Right renal cortex interstitium (tissue), 3 donors: ENCODE measurements at regions not wholly inside any gene's neighbourhood (a gene's known extent, or its start where the extent isn't known, plus 50 kb on each side); places are given as distances from the start of the nearest gene placed in this dataset.

ENCODE experiments used
- DNase-seq, 3 donors: peaks; one replicate each; pipeline ENCODE4 v3.0.0-alpha.2; 2013; ENCODE audit warnings: low read depth in 3 of 3, low spot score in 2 of 3

DNA sequence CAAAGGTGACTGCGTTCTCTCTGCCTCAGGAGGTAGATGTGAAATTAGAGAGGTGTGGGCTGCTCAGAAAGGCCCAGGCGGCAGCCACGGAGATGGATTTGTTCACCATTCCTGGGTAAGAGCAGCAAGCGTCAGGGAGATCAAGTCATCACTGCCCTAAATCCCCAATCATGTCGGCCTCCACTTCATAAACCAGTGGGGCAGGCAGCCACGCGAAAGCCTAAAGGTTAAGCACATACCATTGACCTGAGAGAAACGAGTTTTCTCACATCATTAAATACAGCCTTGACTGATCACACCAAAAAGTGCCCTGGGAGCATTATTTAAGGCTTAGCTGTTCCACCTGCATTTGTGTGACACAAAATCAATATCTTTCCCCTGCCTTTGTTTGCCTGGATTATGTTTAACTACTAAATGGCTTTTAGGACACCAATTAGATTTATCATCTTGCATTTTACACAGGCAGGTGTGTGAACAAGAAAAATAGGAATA is 50.7 kb upstream of the FOXB1 start:
- DNase-seq = no peak

GRCh38 chr15:59952960-59953359 is 51.2 kb upstream of the FOXB1 start:
- DNase-seq = no peak

DNA sequence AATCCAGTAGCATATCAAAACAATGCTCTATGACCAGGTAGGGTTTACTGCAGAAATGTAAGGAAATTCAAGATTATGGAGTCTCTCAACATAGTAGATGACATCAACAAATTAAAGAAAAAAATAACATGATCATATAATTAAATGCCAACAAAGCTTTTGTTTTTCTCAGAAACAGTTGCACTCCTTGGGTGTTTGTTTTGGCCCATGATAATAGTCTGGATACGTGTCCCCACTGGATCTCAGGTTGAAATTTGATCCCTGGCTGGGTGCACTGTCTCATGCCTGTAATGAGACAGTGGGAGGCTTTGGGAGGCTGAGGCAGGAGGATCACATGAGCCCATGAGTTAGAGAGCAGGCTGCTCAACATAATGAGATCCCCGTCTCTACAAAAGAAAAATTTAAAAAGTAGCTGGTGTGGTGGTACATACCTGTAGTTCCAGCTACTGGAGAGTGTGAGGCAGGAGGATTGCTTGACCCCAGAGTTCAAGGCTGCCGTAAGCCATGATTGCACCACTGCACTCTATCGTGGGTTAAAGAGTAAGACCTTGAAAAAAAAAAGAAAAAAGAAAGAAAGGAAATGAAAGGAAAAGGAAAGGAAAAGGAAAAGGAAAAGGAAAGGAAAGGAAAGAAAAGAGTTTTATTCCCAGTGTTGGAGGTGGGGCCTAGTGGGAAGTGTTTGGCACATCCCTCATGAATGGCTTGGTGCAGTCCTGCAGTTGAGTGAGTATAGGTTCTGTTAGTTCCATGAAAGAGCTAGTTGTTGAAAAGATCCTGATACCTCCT is 53.3 kb upstream of the FOXB1 start:
- no peak for DNase-seq

DNA sequence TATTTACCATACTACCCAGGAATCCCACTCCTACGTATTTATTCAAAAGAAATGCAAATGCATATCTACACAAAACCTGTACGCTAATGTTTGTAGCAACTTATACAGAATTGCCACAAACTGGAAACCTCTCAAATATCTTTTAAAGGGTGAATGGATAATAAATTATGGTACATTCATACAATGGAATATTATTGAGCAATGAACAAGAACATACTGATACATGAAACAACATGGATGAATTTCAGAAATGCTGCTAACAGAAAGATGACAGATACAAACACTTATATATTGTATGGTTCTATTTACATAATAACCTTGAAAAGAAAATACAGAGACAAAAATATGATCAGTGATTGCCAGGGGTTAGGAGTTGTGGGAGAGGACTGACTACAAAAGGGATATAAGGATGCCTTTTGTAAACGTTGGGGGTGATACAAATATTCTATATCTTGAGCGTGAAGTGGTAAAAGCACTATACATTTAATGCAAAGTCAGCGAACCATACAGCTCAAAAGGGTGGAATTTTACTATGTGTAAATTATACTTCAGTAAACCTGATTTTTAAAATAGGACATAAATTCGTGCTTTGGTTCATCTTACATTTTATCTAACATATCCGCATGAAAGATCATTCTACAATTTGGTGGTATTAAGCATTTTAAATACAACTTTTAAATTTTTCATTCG is 55.0 kb upstream of the FOXB1 start:
- DNase-seq = no peak

GRCh38 chr15:59946084-59946483 is 58.0 kb upstream of the FOXB1 start:
- DNase-seq = no peak

DNA sequence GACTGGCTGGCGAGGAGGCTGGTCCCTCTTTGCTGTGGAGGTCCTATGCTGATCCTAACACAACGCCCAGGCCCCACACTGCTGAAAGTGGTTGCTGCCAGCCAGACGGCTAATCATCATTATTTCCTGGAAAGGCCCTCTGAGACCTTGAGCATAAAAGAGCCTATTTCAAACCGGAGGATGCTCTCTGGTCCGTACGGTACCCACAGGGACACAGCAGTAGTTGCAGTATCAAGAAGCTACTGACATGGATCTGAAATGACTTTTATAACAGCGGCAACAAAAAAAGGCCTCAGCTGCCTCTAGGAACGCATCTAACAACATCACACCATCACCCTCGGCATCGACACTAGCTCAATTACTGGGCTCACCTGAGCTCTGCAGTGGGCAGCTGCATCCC is 59.1 kb upstream of the FOXB1 start:
- no peak for DNase-seq

DNA sequence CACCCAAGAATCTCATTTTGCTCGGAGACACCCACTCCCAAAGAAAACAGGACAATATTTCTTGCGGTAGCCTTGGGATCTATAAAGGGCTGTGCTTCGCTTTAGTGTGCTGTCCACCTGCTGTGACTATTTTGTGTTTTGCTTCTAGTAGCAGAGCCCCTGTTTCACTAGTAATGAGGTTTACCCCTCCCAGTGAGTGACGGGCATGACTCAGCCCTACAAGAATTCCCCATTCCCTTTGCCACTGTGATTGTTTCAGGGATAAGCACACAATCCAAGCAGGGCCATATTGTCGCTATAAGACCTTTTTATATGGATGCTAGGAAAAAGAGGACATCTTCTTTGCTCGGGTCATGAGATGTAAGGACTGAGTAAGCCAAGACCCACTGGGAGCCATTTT is 62.5 kb upstream of the FOXB1 start:
- no peak for DNase-seq

- DNase-seq = no peak
Measured at GRCh38 chr15:59940928-59941327, 63.2 kb upstream of the FOXB1 start.

DNA sequence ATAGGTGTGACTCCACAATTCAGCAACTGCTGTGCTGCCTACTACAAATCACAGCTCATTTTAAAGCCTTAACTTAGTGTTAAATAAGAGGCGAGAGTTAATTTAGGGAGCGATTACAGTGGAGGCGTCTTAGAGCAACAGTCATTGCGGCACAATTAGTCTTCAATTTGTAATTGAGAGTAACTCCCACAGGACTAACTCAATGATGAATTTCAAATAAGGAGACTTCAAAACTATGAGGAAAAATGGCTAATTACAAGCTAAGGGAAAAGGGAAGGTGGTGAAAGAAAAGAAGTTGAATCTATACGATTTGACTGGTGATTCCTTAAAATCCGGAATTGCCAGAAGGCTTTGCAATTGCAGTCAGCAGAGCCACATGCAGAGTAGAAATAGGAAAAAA is 63.7 kb upstream of the FOXB1 start:
- no peak for DNase-seq

- no peak for DNase-seq
Measured at GRCh38 chr15:59936741-59937140, 67.4 kb upstream of the FOXB1 start.

DNA sequence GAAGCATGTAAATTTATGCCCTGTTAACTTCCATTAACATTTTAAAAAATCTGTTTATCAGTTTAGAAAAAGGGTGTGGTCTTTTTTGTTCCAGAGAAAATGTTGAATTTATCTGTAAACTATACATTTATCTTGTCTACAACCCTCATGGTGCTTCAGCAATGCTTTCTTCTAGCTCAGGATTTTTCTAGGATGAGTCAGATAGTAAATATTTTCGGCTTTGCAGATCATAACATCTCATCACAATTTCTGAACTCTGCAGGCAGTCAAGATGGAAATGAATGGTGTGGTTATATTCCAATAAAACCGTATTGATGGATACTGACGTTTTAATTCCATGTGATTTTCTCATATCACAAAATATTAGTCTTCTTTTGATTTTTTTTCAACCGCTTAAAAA is 70.5 kb upstream of the FOXB1 start:
- no peak for DNase-seq

- no peak for DNase-seq
Measured at GRCh38 chr15:59931646-59932261, 72.4 kb upstream of the FOXB1 start.

DNA sequence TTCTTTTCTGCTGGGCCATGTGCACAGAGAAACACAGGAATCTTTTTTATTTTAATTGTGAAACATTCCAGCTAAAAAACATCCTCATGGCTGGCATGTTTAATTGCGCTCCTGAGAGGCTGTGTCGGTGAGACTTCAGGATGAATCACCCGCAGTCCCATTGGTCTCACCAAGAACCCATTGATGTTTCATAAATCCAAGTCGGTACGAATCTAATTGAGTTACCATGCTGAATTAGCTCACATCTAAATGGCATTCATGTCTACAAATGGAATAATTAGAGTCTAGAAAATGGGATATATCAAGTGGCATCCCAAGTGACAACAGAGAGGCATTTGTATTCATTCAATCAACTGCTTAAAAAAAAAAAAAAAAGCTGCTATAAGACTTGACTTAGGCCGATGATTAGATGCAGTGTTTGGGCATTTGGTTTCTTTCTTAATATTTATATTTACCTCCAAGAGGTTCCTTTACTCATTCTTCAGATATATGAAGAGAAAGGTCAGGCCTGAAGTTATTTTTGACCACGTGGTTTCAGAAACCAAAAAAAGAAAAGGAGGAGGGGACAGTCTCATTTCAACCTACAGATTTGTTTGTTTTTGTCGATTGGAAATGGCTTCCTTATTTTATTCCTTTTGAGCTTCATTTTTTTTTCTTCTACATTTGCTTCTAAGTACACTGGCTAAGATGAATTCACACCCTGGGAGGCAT is 79.1 kb upstream of the FOXB1 start:
- DNase-seq = no peak

DNA sequence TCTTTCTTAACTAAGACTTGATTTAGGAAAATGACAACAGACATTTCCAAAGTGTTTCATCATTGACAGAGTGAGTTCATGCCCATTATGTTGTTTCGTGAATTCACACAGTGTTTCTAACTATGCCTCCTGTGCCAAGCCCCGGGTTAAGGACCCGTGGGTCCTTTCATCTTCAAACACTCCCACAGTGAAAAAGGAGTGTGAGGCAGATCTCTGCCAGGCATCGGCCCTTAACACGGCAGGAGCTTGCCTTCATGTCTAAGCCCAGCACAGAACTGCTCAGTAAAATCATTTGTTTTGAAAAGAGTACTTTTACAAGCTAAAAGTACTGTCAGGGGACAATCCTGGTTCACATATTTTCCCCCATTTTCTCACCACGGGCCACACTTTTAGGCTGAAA is 80.0 kb upstream of the FOXB1 start:
- no peak for DNase-seq

DNA sequence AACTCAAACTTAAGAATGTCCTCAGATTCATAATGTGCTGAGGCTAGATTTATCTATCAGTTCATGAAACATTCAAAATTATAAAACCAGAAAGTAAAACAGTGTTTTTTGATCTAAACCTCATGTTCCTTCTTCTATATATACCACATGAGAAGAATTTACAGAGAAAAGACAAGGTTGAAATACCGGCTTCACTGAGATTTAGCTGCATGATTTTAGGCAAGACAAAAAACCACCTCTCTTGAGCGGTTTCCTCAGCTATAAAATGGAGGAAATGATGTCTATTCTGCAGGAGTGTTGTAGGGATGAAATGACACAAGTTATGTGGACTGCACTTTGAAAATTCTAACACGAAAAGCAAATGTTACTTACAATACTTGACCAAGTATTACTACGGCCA is 80.6 kb upstream of the FOXB1 start:
- DNase-seq = no peak

- no peak for DNase-seq
Measured at GRCh38 chr15:59918994-59919951, 84.8 kb upstream of the FOXB1 start.

- peak; percentile 4 to 45 (median 14) for DNase-seq
Measured at GRCh38 chr15:59917504-59918157, 86.5 kb upstream of the FOXB1 start.

DNA sequence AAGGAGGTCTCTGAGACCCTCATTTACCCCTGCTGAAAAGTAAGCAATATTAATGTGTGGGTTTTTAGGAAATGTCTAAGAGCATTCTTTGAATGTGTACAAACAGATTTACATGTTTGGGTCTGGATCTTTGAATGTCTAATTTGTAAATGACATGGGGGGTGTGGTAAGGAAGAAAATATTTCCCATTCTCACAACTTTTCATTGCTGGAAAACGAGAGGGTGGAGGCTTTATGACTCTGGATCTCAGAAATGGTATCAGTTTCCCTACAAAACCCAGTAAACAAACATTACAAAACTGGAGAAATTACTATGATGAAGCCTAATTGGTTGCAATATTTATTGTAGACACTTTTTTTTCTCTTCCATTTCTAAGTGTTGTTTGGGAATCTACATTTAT is 98.1 kb upstream of the FOXB1 start:
- no peak for DNase-seq

DNA sequence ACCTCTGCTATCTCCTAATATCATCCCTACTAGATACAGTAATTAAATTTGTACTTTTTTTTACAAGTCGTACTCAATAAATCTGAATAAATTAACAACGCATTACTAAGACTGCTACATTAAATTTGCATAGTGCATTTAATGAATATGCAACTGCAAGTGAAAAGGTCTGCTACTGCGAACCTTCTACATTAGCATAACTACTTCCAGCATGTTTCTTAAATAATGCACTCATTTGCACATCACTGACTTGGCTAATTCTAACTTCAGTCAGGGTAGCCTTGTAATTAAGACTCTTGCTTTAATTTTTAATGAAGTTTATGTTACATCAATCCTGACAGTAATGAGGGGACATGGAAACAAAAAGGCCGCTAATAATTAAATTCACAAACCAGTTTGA is 98.9 kb upstream of the FOXB1 start:
- DNase-seq = no peak
